Keratinocyte (primary cell): ENCODE measurements at regions not wholly inside any gene's neighbourhood (a gene's known extent, or its start where the extent isn't known, plus 50 kb on each side); places are given as distances from the start of the nearest gene placed in this dataset.

Experiments used
- CTCF ChIP-seq, 3 experiments: IDR thresholded peaks in 1 of 3; conservative IDR thresholded peaks in 1 of 3; optimal IDR thresholded peaks in 1 of 3; 2 replicates in 2 of 3; 3 replicates in 1 of 3; pipeline versions ENCODE3 to v1.5.1; 2011; ENCODE audit warnings: low read length in 3 of 3, mild to moderate bottlenecking in 3 of 3, moderate library complexity in 2 of 3, control low read depth in 1 of 3, inconsistent platforms in 1 of 3; ENCODE audit not compliant: insufficient read depth in 2 of 3; ENCODE audit errors: extremely low read depth in 1 of 3
- EZH2 ChIP-seq: IDR thresholded peaks from one replicate; pipeline ENCODE4 v1.6.1; 2012; ENCODE audit warnings: inconsistent platforms, mild to moderate bottlenecking, low read length, moderate library complexity

GRCh38 chr11:42925916-42926315 is 385.9 kb upstream of the API5 start:
- TF ChIP-seq CTCF (optimal IDR thresholded peaks at IDR 0.05 in 1 of 3, IDR thresholded peaks at IDR 0.05 in 1 of 3, conservative IDR thresholded peaks at IDR 0.05 in 1 of 3; ENCODE audit: extremely low read depth in 1 of 3, insufficient read depth in 2 of 3, low read length in 3 of 3) (no peak), EZH2 (no peak)
